ENCODE measurements at regions not wholly inside any gene's neighbourhood (a gene's known extent, or its start where the extent isn't known, plus 50 kb on each side); places are given as distances from the start of the nearest gene placed in this dataset.

- H2BK5ac ChIP-seq (ENCODE audit: low read depth, low read length, poor library complexity, severe bottlenecking), result no peak overlapping the region
- no peaks in the 10 kb centered on the region for H3K27me3 ChIP-seq (ENCODE audit: control insufficient read depth, insufficient read depth, low read length)
- no peak overlapping the region for H3K4me3 ChIP-seq (ENCODE audit: insufficient read depth, low read depth, low read length)
- H2AFZ ChIP-seq (replicated peaks; ENCODE audit: low read length, poor library complexity), result no peak overlapping the region
- no peak overlapping the region for H2AK9ac ChIP-seq (replicated peaks; ENCODE audit: low read depth, low read length, poor library complexity)
- CTCF ChIA-PET, result no interaction called here
- H3K79me1 ChIP-seq (ENCODE audit: low read depth in 1 of 2, low read length in 2 of 2), result no peaks in the 10 kb centered on the region
- H3K14ac ChIP-seq (replicated peaks; ENCODE audit: low read depth, low read length), result no peak overlapping the region
- H2BK15ac ChIP-seq (ENCODE audit: low read depth, low read length), result no peak overlapping the region
- dilution Hi-C loops (cut with HindIII; ENCODE audit: low sequenced_read_pairs, unreplicated experiment) (no loop called here), in situ Hi-C loops (cut with MboI; ENCODE audit: low sequenced_read_pairs) (no loop called here), intact Hi-C loops (cut with micrococcal nuclease) (no loop called here)
- H2BK20ac ChIP-seq (ENCODE audit: low read depth, low read length), result no peak overlapping the region
- H3K23ac ChIP-seq (ENCODE audit: low read depth, low read length), result no peak overlapping the region
- TF ChIP-seq, protein P1, sequence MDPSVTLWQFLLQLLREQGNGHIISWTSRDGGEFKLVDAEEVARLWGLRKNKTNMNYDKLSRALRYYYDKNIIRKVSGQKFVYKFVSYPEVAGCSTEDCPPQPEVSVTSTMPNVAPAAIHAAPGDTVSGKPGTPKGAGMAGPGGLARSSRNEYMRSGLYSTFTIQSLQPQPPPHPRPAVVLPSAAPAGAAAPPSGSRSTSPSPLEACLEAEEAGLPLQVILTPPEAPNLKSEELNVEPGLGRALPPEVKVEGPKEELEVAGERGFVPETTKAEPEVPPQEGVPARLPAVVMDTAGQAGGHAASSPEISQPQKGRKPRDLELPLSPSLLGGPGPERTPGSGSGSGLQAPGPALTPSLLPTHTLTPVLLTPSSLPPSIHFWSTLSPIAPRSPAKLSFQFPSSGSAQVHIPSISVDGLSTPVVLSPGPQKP (IDR thresholded peaks at IDR 0.05; ENCODE audit: borderline replicate concordance, low read depth, low read length), result no peak
- TF ChIP-seq RAD21 (IDR thresholded peaks at IDR 0.05; ENCODE audit: low read length), result no peak
- no peak for TF ChIP-seq MAFK (IDR thresholded peaks at IDR 0.05; ENCODE audit: low read depth, low read length)
- TF ChIP-seq RCOR1 (IDR thresholded peaks at IDR 0.05; ENCODE audit: insufficient replicate concordance, low read length), result no peak
- no peak overlapping the region for H3K9ac ChIP-seq (ENCODE audit: low read depth, low read length)
- H3K56ac ChIP-seq (ENCODE audit: extremely low read depth, insufficient read depth, low read length), result no peak overlapping the region
- no peaks in the 10 kb centered on the region for H3K36me3 ChIP-seq (ENCODE audit: control insufficient read depth, insufficient read depth, low read length)
- H3K18ac ChIP-seq (ENCODE audit: low read depth, low read length), result peak overlapping the region; percentile 59; the same call in 1 of the 2 replicates
- H4K8ac ChIP-seq (ENCODE audit: low read depth in 2 of 2, low read length in 2 of 2), result no peak overlapping the region
- H3K4ac ChIP-seq (ENCODE audit: low read depth, low read length), result no peak overlapping the region
- no peak overlapping the region for H3K27ac ChIP-seq (ENCODE audit: insufficient read depth, low read length)
- H4K91ac ChIP-seq (ENCODE audit: insufficient read depth, low read depth, low read length), result no peak overlapping the region
- no peak overlapping the region for H2AK5ac ChIP-seq (ENCODE audit: low read depth, low read length)
- no peaks in the 10 kb centered on the region for H3K9me3 ChIP-seq (ENCODE audit: control insufficient read depth, insufficient read depth, low read length)
- no peaks in the 10 kb centered on the region for H4K20me1 ChIP-seq (ENCODE audit: insufficient read depth, low read length)
- no peaks in the 10 kb centered on the region for H3K9me1 ChIP-seq (ENCODE audit: insufficient read depth, low read length)
- H3K4me1 ChIP-seq (ENCODE audit: control insufficient read depth, insufficient read depth, low read length), result peaks cover 4% of the 10 kb centered on the region
- BruUV-seq (replicated peaks), result no TSS peak
- POLR2A ChIA-PET (ENCODE audit: unreplicated experiment), result interaction anchor here (0.6 kb wide), 1 partner anchor 32 kb away, joined by 7 read pairs; no protein-coding TSS in a partner anchor
- WGBS, 2 experiments (ENCODE audit: extremely low coverage in 2 of 2, insufficient read length in 1 of 2), result no CpG with 5 or more reads among the region's 3 CpGs
- no peak overlapping the region; the same call in 1 of the 2 replicates for H3K4me2 ChIP-seq (ENCODE audit: low read depth, low read length)
- ATAC-seq (ENCODE audit: low read depth), result no peak
- 0 out of 2 replicates have a peak overlapping the region, but pooled peaks have one; percentile 46 for H2BK120ac ChIP-seq (ENCODE audit: low read depth, low read length)
- DNase-seq, result no peak
- H4K5ac ChIP-seq (ENCODE audit: low read depth, low read length), result peak overlapping the region; percentile 53; the same call in 1 of the 2 replicates
Observed at GRCh38 chrX:13131396-13132137, 87.1 kb upstream of the FAM9C start.
